Heart left ventricle (tissue), 16 donors: ENCODE measurements at regions not wholly inside any gene's neighbourhood (a gene's known extent, or its start where the extent isn't known, plus 50 kb on each side); places are given as distances from the start of the nearest gene placed in this dataset.

Experiments used
- ATAC-seq, 4 donors: fragments of 200-7000 bp; cut with Tn5 transposase; one replicate each; pipeline ENCODE4 v1.9.1; 2020 to 2022; ENCODE audit warnings: moderate library complexity in 4 of 4, mild to moderate bottlenecking in 3 of 4, moderate number of reproducible peaks in 1 of 4
- DNase-seq, 5 donors: peaks; one replicate each; pipeline ENCODE4 v3.0.0-alpha.2; 2020
- H3K27ac ChIP-seq, 12 donors: fragments of 200-600 bp; sonication (generic) in 4 of 12; one replicate each; pipeline versions ENCODE4 v1.5.0 to v1.8.0; 2016 to 2022; ENCODE audit warnings: mild to moderate bottlenecking in 2 of 12
- H3K27me3 ChIP-seq, 9 donors: fragments of 200-600 bp; sonication (generic) in 2 of 9; one replicate each; pipeline versions ENCODE4 v1.5.1 to v1.8.0; 2016 to 2022; ENCODE audit warnings: mild to moderate bottlenecking in 3 of 9
- H3K36me3 ChIP-seq, 9 donors: fragments of 200-600 bp; sonication (generic) in 2 of 9; one replicate each; pipeline versions ENCODE4 v1.5.0 to v1.8.0; 2018 to 2022; ENCODE audit warnings: mild to moderate bottlenecking in 2 of 9
- H3K4me1 ChIP-seq, 12 donors: fragments of 200-600 bp; sonication (generic) in 4 of 12; one replicate each; pipeline versions ENCODE4 v1.5.0 to v1.8.0; 2016 to 2022; ENCODE audit warnings: mild to moderate bottlenecking in 3 of 12
- H3K4me3 ChIP-seq, 12 donors: fragments of 200-600 bp; sonication (generic) in 4 of 12; one replicate each; pipeline versions ENCODE4 v1.5.0 to v1.8.0; 2017 to 2022; ENCODE audit warnings: mild to moderate bottlenecking in 9 of 12, moderate library complexity in 4 of 12
- H3K9me3 ChIP-seq, 12 donors: fragments of 200-600 bp; sonication (generic) in 4 of 12; one replicate each; pipeline versions ENCODE4 v1.5.0 to v1.8.0; 2016 to 2022; ENCODE audit warnings: mild to moderate bottlenecking in 1 of 12
- POLR2A ChIP-seq, 2 donors: fragments of 450-650 bp; IDR thresholded peaks; one replicate each; pipeline ENCODE4 v1.6.1; 2017; ENCODE audit warnings: antibody characterized with exemption in 2 of 2, mild to moderate bottlenecking in 2 of 2, moderate library complexity in 2 of 2
- WGBS, 4 donors: extraction: QIAGEN DNeasy Blood & Tissue Kit in 2 of 4; methylation state at CpG; one replicate each; pipeline versions ENCODE4 v1.1.5 to v1.1.7; 2013 to 2018; 5-methylcytosine and 5-hydroxymethylcytosine counted together
- intact Hi-C, 10 donors: fragments of 100-400 bp; cut with DNase I; formaldehyde crosslinking; loops; one replicate each; pipeline versions ENCODE4 v1.11.1 to v1.14.2; 2022
- TF ChIP-seq, protein P1 (sequence below), 12 donors: fragments of 200-600 bp; sonication (generic) in 4 of 12; IDR thresholded peaks; one replicate each; pipeline versions ENCODE4 v1.5.0 to v1.8.0; 2018 to 2022; ENCODE audit warnings: antibody characterized with exemption in 12 of 12, mild to moderate bottlenecking in 5 of 12
- donor health status: ischemic (EF 13 %, LVEDD 7.1; RV severe dilation, severe dysfunction).
- donor health status: healthy with polysubstance abuse.
- donor health status: DM: no; HTN: yes; CAD: no.
- donor health status: DM: no; HTN: no; CAD: no.
- donor health status: ischemic (EF 25% LVEDD 6.9; RV normal size, moderate dysfunction).
- donor health status: ischemic (EF 25% LVEDD 5.7; RV mildly dilated, moderate dysfunction).
- donor health status: healthy.
- donor health status: DM: yes; HTN: yes; CAD: no.
- donor health status: ischemic (EF 35%, LVEDD 5.7; RV mildly dilated, moderate dysfunction).
- donor health status: nonischemic (EF 11% LVEDD 7.7; RV severe dilation, severe dysfunction).
- donor health status: DM: yes; HTN: yes; CAD: no.
- donor health status: PGD.
- donor health status: ischemic (EF 29% LVEDD 5.4; RV normal size, mild dysfunction).
- donor health status: nonischemic (EF 23%, LVEDD 6.1; RV moderate dilation, normal function).

DNA sequence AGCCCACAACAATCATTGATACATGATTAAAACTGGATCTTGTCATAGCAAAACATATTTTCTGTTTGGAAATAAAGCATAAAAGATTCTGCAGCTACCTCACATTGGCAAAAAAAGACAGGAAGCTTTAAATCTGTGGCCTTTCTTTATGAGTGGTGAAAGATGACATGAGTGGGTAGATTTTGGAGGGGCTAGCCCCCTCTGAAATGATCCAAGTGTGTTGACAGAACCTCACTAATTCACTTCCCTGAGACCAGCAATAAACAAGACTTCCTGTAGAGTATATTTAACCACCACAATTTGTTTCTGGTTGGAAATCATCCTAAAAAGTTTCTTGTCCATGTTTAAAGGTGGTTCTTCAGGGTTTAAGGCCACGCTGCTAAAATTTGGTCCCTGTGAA, 530.8 kb downstream of the SPATA31D1 start:
- Histone ChIP-seq H3K27me3 (no peaks in the 10 kb centered on the region), H3K36me3 (no peaks in the 10 kb centered on the region), H3K27ac (no peak overlapping the region), H3K4me3 (no peak overlapping the region), H3K4me1 (peaks cover 0 to 9% (median 3%) of the 10 kb centered on the region in 12 donors), H3K9me3 (no peaks in the 10 kb centered on the region)
- TF ChIP-seq, protein P1, sequence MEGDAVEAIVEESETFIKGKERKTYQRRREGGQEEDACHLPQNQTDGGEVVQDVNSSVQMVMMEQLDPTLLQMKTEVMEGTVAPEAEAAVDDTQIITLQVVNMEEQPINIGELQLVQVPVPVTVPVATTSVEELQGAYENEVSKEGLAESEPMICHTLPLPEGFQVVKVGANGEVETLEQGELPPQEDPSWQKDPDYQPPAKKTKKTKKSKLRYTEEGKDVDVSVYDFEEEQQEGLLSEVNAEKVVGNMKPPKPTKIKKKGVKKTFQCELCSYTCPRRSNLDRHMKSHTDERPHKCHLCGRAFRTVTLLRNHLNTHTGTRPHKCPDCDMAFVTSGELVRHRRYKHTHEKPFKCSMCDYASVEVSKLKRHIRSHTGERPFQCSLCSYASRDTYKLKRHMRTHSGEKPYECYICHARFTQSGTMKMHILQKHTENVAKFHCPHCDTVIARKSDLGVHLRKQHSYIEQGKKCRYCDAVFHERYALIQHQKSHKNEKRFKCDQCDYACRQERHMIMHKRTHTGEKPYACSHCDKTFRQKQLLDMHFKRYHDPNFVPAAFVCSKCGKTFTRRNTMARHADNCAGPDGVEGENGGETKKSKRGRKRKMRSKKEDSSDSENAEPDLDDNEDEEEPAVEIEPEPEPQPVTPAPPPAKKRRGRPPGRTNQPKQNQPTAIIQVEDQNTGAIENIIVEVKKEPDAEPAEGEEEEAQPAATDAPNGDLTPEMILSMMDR (IDR thresholded peaks at IDR 0.05): no peak
- TF ChIP-seq POLR2A (IDR thresholded peaks at IDR 0.05): no peak
- intact Hi-C loops: no loop called here
- WGBS, 4 donors: 74 to 89% (median 84%) methylated on average over 1 of the region's 1 CpG
- ATAC-seq (no peak), DNase-seq (no peak)

DNA sequence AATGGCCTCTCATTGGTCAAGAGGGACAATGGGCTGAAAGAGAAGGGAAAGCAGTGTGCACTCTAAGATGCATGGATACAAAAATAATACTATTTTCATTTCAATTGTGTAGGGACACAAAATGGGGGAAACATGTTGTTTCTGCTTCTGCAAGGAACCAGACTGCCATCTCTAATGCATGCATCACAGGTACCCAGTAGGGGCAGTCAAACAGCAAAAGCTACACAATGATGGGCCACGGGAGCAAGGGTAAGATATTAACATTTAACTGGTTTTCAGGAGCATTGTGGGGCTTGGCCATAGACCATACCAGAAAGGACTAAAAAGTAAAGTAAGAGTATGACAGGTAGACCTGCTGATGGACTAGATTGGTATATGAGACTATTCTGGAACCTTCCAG, 535.8 kb downstream of the SPATA31D1 start:
- Histone ChIP-seq H3K27me3 (no peaks in the 10 kb centered on the region), H3K4me1 (no peaks in the 10 kb centered on the region), H3K36me3 (no peaks in the 10 kb centered on the region), H3K27ac (no peak overlapping the region), H3K9me3 (peaks cover 0 to 31% (median 17%) of the 10 kb centered on the region in 12 donors), H3K4me3 (no peak overlapping the region)
- intact Hi-C loops: no loop called here
- WGBS, 4 donors: 84 to 94% (median 94%) methylated on average over 1 of the region's 1 CpG
- TF ChIP-seq, protein P1 (IDR thresholded peaks at IDR 0.05): no peak
- TF ChIP-seq POLR2A (IDR thresholded peaks at IDR 0.05): no peak
- ATAC-seq (no peak), DNase-seq (no peak)

DNA sequence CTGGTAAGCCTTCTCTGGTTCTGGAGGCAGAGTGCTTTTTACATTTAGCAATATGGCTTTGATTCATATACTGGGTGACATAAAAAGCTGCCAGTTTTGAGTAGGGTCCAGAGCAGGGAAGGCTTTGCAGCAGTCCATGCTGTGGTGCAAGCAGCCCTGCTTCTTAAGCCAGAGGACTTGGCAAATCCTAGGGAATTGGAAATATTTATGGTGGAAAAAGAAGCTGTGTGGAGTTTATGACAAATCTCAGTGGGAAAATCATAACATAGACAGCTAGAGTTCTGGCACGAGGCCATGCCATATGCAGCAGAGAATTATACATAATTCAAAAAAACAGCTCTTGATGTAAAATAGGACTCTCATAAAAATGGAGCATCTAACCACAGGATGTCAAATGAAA, 536.4 kb downstream of the RASEF start:
- TF ChIP-seq, protein P1 (IDR thresholded peaks at IDR 0.05): no peak
- TF ChIP-seq POLR2A (IDR thresholded peaks at IDR 0.05): no peak
- Histone ChIP-seq H3K4me1 (no peaks in the 10 kb centered on the region), H3K36me3 (no peaks in the 10 kb centered on the region), H3K27me3 (no peaks in the 10 kb centered on the region), H3K27ac (no peak overlapping the region), H3K9me3 (peaks cover 0 to 31% (median 17%) of the 10 kb centered on the region in 12 donors), H3K4me3 (no peak overlapping the region)
- ATAC-seq: no peak
- 68 to 84% (median 78%) methylated on average over 1 of the region's 1 CpG for WGBS, 4 donors
- DNase-seq: no peak
- intact Hi-C loops: no loop called here

DNA sequence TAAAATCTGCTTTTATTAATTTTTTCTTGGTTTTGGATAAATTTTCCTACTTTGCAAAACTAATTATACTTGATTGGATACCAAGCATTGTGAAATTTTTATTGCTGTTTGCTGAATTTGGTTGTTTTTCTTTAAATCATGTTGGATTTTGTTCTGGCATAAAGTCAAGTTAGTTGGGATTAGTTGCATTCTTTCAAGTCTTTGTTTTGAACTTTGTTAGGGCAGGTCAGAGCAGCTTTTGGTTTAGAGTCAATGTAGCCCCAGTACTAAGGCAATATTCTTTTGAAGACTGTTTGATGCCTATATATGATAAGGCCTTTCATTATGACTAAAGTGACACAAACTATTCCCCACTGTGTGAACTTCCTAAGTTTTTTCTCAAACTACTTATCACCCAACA, 531.1 kb downstream of the RASEF start:
- Histone ChIP-seq H3K9me3 (peaks cover 0 to 27% (median 14%) of the 10 kb centered on the region in 12 donors), H3K4me3 (no peak overlapping the region), H3K27ac (no peak overlapping the region), H3K27me3 (no peaks in the 10 kb centered on the region), H3K36me3 (no peaks in the 10 kb centered on the region), H3K4me1 (peaks cover 0 to 6% (median 0%) of the 10 kb centered on the region in 12 donors)
- TF ChIP-seq, protein P1 (IDR thresholded peaks at IDR 0.05): no peak
- no peak for TF ChIP-seq POLR2A (IDR thresholded peaks at IDR 0.05)
- intact Hi-C loops: loop anchor here in 9 of 10 donors (1.0 to 10.0 kb wide), 7 partner anchors 73 to 433 kb away; no protein-coding TSS in a partner anchor
- ATAC-seq (no peak), DNase-seq (no peak)
